HepG2 (cell line): ENCODE measurements at regions not wholly inside any gene's neighbourhood (a gene's known extent, or its start where the extent isn't known, plus 50 kb on each side); places are given as distances from the start of the nearest gene placed in this dataset.
A peak's percentile ranks its signal among the peaks of the same experiment; 100 is the strongest.

Source experiments
- DZIP1 ChIP-seq: sonication (generic); formaldehyde crosslinking; IDR thresholded peaks from 2 replicates; pipeline ENCODE4 v1.5.0; 2020; ENCODE audit warnings: mild to moderate bottlenecking, missing genetic modification reagents
- GABPB1 ChIP-seq: IDR thresholded peaks from 2 replicates; pipeline ENCODE4 v1.6.1; 2016; ENCODE audit warnings: mild to moderate bottlenecking, missing genetic modification reagents, moderate library complexity, missing compliant biosample characterization
- HNF4G ChIP-seq, 2 experiments: sonication (generic) in 1 of 2; formaldehyde crosslinking in 1 of 2; IDR thresholded peaks; 2 replicates each; pipeline versions ENCODE4 v1.4.0 to v1.6.1; 2011 to 2020; ENCODE audit warnings: borderline replicate concordance in 2 of 2, low read depth in 2 of 2, mild to moderate bottlenecking in 2 of 2, low read length in 1 of 2, missing genetic modification reagents in 1 of 2, moderate library complexity in 1 of 2
- KDM4B ChIP-seq: sonication (generic); formaldehyde crosslinking; IDR thresholded peaks from 2 replicates; pipeline ENCODE4 v1.4.0; 2020; ENCODE audit warnings: missing genetic modification reagents
- KLF12 ChIP-seq: sonication (generic); formaldehyde crosslinking; IDR thresholded peaks from 2 replicates; pipeline ENCODE4 v1.4.0; 2020; ENCODE audit warnings: missing genetic modification reagents, borderline replicate concordance
- MEF2D ChIP-seq: sonication (generic); formaldehyde crosslinking; IDR thresholded peaks from 2 replicates; pipeline ENCODE4 v1.5.1; 2020; ENCODE audit warnings: mild to moderate bottlenecking, missing genetic modification reagents
- MEIS1 ChIP-seq: sonication (generic); formaldehyde crosslinking; IDR thresholded peaks from 2 replicates; pipeline ENCODE4 v1.9.0; 2021; ENCODE audit warnings: mild to moderate bottlenecking, missing genetic modification reagents, moderate library complexity, borderline replicate concordance
- ZNF335 ChIP-seq: sonication (generic); formaldehyde crosslinking; IDR thresholded peaks from 2 replicates; pipeline ENCODE4 v1.4.0; 2020; ENCODE audit warnings: missing genetic modification reagents
- ZNF510 ChIP-seq: sonication (generic); formaldehyde crosslinking; IDR thresholded peaks from 2 replicates; pipeline ENCODE4 v1.4.0; 2020; ENCODE audit warnings: low read depth, mild to moderate bottlenecking, missing genetic modification reagents
- ZNF543 ChIP-seq: sonication (generic); formaldehyde crosslinking; IDR thresholded peaks from 2 replicates; pipeline ENCODE4 v1.4.0; 2020; ENCODE audit warnings: mild to moderate bottlenecking, missing genetic modification reagents
- ZNF780A ChIP-seq: sonication (generic); formaldehyde crosslinking; IDR thresholded peaks from 2 replicates; pipeline ENCODE4 v1.8.0; 2022; ENCODE audit warnings: mild to moderate bottlenecking, missing genetic modification reagents, moderate library complexity
- TF ChIP-seq, protein P1 (sequence below): sonication (generic); formaldehyde crosslinking; IDR thresholded peaks from 2 replicates; pipeline ENCODE4 v1.5.1; 2020; ENCODE audit warnings: mild to moderate bottlenecking, moderate library complexity, missing genetic modification reagents
- TF ChIP-seq, protein P2 (sequence below): sonication (generic); formaldehyde crosslinking; IDR thresholded peaks from 2 replicates; pipeline ENCODE4 v1.4.0; 2020; ENCODE audit warnings: missing genetic modification reagents
- TF ChIP-seq, protein P3 (sequence below): sonication (generic); formaldehyde crosslinking; IDR thresholded peaks from 2 replicates; pipeline ENCODE4 v1.5.1; 2020; ENCODE audit warnings: missing genetic modification reagents, mild to moderate bottlenecking, borderline replicate concordance
- TF ChIP-seq, protein P4 (sequence below): sonication (generic); formaldehyde crosslinking; IDR thresholded peaks from 2 replicates; pipeline ENCODE4 v1.5.1; 2020; ENCODE audit warnings: missing genetic modification reagents, mild to moderate bottlenecking, borderline replicate concordance

GRCh38 chr1:245045087-245045881 lies 109.5 kb upstream of the KIF26B start (continued):
- no peak for TF ChIP-seq KLF12 (CRISPR knock-in tag)
- TF ChIP-seq GABPB1 (CRISPR knock-in tag) = no peak
- no peak for TF ChIP-seq ZNF543 (CRISPR knock-in tag)
- TF ChIP-seq, protein P1, sequence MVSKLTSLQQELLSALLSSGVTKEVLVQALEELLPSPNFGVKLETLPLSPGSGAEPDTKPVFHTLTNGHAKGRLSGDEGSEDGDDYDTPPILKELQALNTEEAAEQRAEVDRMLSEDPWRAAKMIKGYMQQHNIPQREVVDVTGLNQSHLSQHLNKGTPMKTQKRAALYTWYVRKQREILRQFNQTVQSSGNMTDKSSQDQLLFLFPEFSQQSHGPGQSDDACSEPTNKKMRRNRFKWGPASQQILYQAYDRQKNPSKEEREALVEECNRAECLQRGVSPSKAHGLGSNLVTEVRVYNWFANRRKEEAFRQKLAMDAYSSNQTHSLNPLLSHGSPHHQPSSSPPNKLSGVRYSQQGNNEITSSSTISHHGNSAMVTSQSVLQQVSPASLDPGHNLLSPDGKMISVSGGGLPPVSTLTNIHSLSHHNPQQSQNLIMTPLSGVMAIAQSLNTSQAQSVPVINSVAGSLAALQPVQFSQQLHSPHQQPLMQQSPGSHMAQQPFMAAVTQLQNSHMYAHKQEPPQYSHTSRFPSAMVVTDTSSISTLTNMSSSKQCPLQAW (CRISPR knock-in tag) = peak; percentile 61; the same call in 1 of the 2 replicates
- TF ChIP-seq, protein P2, sequence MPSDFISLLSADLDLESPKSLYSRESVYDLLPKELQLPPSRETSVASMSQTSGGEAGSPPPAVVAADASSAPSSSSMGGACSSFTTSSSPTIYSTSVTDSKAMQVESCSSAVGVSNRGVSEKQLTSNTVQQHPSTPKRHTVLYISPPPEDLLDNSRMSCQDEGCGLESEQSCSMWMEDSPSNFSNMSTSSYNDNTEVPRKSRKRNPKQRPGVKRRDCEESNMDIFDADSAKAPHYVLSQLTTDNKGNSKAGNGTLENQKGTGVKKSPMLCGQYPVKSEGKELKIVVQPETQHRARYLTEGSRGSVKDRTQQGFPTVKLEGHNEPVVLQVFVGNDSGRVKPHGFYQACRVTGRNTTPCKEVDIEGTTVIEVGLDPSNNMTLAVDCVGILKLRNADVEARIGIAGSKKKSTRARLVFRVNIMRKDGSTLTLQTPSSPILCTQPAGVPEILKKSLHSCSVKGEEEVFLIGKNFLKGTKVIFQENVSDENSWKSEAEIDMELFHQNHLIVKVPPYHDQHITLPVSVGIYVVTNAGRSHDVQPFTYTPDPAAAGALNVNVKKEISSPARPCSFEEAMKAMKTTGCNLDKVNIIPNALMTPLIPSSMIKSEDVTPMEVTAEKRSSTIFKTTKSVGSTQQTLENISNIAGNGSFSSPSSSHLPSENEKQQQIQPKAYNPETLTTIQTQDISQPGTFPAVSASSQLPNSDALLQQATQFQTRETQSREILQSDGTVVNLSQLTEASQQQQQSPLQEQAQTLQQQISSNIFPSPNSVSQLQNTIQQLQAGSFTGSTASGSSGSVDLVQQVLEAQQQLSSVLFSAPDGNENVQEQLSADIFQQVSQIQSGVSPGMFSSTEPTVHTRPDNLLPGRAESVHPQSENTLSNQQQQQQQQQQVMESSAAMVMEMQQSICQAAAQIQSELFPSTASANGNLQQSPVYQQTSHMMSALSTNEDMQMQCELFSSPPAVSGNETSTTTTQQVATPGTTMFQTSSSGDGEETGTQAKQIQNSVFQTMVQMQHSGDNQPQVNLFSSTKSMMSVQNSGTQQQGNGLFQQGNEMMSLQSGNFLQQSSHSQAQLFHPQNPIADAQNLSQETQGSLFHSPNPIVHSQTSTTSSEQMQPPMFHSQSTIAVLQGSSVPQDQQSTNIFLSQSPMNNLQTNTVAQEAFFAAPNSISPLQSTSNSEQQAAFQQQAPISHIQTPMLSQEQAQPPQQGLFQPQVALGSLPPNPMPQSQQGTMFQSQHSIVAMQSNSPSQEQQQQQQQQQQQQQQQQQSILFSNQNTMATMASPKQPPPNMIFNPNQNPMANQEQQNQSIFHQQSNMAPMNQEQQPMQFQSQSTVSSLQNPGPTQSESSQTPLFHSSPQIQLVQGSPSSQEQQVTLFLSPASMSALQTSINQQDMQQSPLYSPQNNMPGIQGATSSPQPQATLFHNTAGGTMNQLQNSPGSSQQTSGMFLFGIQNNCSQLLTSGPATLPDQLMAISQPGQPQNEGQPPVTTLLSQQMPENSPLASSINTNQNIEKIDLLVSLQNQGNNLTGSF (CRISPR knock-in tag) = no peak
- TF ChIP-seq MEF2D (CRISPR knock-in tag) = peak; percentile 13
- TF ChIP-seq KDM4B (CRISPR knock-in tag) = no peak
- TF ChIP-seq, protein P3, sequence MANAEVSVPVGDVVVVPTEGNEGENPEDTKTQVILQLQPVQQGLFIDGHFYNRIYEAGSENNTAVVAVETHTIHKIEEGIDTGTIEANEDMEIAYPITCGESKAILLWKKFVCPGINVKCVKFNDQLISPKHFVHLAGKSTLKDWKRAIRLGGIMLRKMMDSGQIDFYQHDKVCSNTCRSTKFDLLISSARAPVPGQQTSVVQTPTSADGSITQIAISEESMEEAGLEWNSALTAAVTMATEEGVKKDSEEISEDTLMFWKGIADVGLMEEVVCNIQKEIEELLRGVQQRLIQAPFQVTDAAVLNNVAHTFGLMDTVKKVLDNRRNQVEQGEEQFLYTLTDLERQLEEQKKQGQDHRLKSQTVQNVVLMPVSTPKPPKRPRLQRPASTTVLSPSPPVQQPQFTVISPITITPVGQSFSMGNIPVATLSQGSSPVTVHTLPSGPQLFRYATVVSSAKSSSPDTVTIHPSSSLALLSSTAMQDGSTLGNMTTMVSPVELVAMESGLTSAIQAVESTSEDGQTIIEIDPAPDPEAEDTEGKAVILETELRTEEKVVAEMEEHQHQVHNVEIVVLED (CRISPR knock-in tag) = no peak
- no peak for TF ChIP-seq ZNF510 (CRISPR knock-in tag)
- TF ChIP-seq, protein P4, sequence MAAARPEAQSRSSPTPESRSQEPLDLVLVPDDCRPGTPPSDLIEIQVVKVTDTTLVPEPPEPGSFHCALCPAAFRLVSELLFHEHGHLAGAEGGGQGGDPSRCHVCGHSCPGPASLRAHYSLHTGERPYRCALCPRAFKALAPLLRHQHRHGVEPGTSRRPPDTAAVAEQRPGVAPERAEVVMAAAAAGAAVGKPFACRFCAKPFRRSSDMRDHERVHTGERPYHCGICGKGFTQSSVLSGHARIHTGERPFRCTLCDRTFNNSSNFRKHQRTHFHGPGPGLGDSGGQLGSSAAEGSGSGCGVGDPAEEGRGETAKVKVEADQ (CRISPR knock-in tag) = no peak
- TF ChIP-seq HNF4G (IDR thresholded peaks at IDR 0.05; ENCODE audit: borderline replicate concordance, low read depth, low read length) = peak; percentile 79
- no peak for TF ChIP-seq HNF4G (CRISPR knock-in tag; IDR thresholded peaks at IDR 0.05; ENCODE audit: borderline replicate concordance, low read depth)
- peak; percentile 59; the same call in 1 of the 2 replicates for TF ChIP-seq MEIS1 (CRISPR knock-in tag)
- TF ChIP-seq DZIP1 = no peak
- TF ChIP-seq ZNF335 = peak; percentile 24; the same call in 1 of the 2 replicates
- no peak for TF ChIP-seq ZNF780A
